Epithelial cell of prostate (primary cell): ENCODE measurements at regions not wholly inside any gene's neighbourhood (a gene's known extent, or its start where the extent isn't known, plus 50 kb on each side); places are given as distances from the start of the nearest gene placed in this dataset.

Source experiments
- DNase-seq: peaks from one replicate; pipeline ENCODE4 v3.0.0-alpha.2; 2011; ENCODE audit warnings: low read depth, low spot score
- H3K27ac ChIP-seq: fragments of 450-650 bp; 2 replicates; pipeline ENCODE4 v1.5.1; 2017; ENCODE audit warnings: mild to moderate bottlenecking

DNA sequence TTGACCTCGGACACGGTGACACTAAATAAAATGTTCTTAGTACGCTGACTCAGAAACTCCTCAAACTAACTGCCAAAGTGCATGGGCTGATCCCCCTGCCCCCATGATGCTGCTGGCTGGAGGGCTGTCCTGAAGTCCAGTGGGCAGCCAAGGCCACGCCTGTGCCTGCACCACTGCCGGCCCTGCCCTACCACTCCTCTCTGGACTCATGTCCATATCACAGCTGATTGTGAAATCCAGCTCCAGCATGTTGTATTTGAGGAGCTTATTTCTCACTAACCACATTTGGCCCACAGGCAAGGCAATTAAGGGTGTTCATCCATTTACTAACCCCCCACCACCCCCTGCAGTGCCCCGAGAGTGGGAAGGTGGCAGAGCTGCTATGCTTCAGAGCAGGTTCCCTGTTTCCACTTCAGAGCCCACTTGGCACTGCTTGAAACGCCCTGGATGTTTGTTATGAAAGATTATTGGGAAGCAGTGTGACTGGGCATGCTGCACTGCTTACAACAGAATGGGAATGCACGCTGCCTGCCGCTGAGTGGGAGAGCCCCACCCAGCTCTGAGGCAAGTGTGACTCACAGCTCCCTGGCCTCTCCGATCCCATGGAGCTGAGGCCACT lies 114.0 kb downstream of the UQCRFS1 start:
- H3K27ac ChIP-seq = peak overlapping the region; percentile 46
- DNase-seq = peak; percentile 39

DNA sequence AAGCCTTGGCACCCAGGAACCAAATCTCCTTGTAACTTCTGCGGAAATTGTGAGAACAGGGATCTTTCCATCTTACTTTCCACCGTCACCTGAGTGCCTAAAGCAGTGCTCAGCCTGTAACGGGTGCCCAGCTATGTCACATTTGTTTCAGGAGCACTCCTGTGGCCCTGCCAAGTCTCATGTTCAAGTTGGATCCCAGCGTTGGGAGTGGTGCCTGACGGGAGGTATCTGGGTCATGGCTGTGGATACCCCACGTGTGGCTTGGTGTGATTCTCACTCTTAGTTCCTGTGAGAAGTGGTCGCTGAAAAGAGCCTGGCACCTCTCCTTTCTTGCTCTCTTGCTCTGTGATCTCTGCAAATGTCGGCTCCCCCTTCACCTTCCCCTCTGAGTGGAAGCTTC lies 114.9 kb downstream of the UQCRFS1 start:
- H3K27ac ChIP-seq = no peak overlapping the region
- no peak for DNase-seq

DNA sequence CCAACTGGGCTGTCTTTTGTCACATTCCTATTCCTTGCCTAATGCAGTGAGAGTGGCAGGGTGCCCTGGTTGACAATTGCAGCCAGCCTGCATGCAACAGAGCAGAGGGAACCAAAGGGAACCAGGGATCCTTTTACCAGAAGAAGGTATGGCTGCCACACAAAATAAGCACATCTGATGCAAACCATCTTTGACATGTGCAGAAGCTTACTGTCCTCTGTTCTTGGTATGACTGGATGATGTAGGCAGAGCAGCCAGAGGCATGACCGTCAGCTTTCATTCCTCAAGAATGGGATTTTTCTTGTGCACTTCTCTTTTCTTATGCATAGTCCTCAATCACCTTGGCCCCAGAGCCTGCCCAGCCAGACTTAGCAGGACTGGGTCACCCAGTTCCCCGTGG lies 116.1 kb downstream of the UQCRFS1 start:
- H3K27ac ChIP-seq = no peak overlapping the region
- DNase-seq = no peak

DNA sequence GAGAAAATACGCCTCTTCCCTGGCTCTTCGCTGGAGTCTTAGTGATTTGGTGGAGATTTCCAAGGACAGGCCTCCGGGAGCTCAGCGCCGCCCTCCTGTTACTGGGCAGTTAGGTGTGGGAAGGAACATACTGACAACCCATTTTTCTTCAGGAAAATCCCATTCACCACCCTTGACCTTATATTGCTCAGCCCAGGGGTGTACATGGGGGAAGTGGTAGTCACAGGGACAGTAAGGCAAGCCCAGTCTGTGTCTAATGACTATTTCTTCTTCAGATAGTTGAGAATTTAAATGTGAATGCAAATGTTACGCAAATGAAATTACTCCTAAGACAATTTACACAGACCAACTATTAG lies 119.4 kb downstream of the UQCRFS1 start:
- no peak for DNase-seq

DNA sequence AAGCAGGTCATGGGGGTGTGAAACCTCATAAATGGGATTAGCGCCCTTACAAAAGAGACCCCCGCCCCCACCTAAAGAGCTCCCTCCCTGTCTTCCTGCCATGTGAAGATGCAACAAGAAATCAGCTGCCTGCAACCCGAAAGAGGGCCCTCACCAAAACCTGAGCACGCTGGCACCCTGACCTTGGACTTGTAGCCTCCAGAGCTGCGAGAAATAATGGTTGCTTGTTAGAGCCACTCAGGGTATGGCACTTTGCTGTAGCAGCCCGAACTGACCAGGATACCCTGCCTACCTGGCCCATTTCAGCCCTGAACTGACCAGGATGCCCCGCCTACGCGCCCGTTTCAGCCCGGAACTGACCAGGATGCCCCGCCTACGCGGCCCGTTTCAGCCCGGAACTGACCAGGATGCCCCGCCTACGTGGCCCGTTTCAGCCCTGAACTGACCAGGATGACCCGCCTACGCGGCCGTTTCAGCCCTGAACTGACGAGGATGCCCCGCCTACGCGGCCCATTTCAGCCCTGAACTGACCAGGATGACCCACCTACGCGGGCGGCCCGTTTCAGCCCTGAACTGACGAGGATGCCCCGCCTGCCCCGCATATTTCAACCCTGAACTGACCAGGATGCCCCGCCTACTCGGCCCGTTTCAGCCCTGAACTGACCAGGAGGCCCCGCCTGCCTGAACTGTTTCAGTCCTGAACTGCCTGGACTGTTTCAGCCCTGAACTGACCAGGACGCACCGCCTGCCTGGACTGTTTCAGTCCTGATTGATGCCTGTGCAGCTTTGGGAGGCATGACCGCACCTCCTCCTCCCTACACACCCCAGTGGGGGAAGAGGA lies 120.0 kb downstream of the UQCRFS1 start:
- DNase-seq = no peak
- H3K27ac ChIP-seq = no peak overlapping the region

More for the DNA sequence above, 119.4 kb downstream of the UQCRFS1 start:
- no peak overlapping the region for H3K27ac ChIP-seq

DNA sequence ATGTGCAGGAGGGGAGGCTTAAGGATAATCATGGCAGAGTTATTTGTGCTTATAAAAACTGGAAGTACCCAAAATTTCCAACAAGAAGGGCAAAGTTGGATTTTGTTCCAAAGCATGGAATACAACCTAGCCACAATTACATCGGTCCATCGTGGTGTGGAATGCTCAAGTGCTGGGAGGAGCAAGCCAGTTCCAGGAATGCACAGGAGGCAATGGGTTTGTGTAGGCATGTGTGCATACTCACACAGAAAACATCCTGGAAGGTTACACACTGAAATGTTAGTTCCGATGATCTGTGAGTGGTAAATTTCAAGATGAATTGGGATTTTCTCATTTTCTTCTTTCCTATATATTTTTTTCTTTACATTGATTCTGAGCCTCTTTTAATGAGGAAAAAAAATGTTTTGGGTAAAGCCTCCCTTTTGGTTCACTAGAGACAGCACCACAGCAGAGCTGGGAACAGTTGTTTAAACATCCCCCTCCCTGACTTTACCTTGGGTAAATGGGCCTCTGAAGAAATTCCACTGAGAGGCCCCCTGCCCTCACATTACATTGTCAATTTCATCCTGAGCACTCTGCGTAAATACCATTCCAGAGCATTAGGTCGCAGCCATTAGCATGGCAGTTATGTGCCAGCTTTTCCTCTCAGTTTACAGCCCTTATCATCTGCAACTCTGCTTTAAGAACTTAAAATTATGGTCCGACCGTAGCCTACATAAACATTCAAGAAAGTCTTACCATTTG lies 122.0 kb downstream of the UQCRFS1 start:
- H3K27ac ChIP-seq = no peak overlapping the region
- no peak for DNase-seq

DNA sequence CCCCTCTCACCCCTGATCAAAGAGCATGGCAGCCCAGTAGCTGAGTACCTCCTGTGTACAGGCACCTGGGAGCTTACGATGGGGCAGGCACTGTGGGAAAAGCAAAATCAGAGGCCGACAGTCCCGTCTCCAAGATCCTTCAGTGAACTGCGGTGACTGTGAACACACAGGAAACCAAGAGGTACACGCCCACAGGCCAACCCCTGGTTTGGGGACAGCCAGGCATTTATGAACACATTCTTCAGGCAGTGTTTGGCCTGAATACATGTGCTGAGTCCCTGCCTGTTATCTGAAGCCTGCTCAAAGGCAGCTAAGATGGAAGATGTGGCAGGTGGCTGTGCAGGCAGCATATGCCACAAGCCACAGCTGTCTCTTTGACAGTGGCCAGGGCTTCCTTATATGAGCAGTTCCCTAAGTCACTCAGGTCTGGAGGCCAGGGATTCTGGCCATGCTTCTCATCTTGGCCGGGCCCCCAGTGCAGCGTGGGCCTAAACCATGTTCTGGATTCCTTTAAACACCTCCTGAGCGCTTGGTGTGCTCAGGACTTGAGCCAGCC lies 123.6 kb downstream of the UQCRFS1 start:
- no peak overlapping the region for H3K27ac ChIP-seq
- no peak for DNase-seq

DNA sequence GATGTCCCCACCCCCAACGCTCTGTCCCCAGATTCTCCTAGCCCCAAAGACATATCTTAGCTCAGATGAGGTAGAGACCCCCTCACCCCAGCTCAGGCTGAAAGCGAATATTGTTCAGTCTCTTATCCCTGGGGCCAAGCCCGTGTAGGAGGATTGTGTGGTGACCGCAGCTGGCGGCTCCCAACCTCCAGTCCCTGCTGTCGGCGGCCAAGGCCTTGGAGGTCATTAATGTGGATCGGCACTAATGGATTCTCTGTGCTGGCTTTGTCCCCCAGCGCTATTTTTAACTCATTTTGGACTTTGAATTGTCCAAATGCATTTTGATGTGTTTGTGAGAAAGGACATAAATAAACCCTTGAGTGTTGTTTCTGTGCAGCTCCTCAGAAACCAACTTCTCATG lies 124.2 kb downstream of the UQCRFS1 start:
- no peak overlapping the region for H3K27ac ChIP-seq
- no peak for DNase-seq

DNA sequence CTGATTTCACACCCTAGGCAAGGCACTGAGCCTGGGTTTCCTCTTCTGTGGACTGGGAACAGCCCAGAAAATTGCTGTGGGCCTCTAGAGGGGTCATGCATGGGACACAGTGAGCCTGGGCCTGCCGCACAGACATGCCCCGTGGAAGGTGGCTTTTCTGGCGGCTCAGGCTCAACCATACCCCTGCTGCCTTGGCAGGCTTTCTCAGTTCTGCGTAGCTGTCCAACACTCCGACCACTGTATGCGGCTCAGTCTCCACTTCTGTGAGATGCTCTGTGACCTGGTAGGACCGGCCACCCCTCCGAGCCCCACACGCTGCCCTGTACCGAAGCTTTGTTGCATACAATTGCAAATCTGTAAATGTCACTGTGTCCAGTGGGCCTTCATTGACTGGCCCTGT lies 126.3 kb downstream of the UQCRFS1 start:
- DNase-seq = no peak
- no peak overlapping the region for H3K27ac ChIP-seq

DNA sequence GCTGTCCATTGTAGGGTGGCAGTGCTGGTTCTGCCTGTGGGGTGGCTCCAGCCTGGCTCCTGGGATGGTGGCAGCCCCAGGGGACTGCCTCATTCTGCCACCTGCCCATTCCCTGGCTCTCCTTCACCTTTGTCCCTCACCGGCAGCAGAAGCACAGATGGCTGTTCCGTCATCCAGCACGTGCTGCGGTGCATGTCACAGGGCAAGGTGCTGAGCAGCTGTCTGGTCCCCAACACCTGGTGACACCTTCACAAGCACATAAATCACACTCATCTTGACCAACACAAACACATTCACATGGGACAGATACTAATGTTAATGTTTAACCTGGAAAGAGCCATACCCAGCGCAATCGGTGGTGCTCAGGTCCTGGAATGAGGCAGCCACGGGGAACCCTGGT lies 126.8 kb downstream of the UQCRFS1 start:
- H3K27ac ChIP-seq = no peak overlapping the region
- no peak for DNase-seq

DNA sequence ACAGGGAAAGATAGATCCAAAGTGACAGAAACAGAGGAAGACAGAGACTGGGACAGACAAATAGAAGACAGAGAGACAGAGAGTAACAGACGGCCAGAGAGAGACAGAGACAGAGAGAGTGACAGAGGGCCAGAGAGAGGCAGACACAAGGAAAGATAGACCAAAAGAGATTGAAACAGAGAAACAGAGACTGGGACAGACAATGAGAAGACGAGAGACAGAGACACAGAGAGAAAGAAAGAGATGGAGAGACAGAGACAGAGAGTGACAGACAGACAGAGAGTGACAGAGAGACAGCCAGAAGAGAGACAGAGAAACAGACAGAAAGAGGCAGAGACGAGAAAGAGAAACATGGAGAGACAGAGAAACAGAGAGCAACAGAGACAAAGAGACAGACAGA lies 127.3 kb downstream of the UQCRFS1 start:
- no peak for DNase-seq
- no peak overlapping the region for H3K27ac ChIP-seq

DNA sequence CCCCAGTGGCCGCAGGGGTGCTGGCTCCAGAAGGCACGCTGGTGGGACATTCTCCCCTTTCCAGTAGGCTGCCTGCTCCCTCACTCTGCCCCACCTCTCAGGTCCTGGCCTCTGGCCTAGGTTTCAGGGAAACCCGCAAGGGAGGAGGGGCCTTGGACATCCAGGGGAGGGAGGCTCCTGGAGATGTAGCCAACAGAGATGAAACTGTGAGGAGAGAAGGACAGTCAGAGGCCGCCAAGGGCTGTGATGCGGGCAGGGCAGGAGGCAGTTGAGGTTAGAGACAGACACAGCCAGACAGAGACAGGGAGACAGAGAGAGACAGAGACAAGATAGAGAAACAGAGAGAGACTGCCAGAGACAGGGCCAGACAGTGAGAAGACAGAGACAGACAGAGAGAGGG lies 127.7 kb downstream of the UQCRFS1 start:
- H3K27ac ChIP-seq = no peak overlapping the region

DNA sequence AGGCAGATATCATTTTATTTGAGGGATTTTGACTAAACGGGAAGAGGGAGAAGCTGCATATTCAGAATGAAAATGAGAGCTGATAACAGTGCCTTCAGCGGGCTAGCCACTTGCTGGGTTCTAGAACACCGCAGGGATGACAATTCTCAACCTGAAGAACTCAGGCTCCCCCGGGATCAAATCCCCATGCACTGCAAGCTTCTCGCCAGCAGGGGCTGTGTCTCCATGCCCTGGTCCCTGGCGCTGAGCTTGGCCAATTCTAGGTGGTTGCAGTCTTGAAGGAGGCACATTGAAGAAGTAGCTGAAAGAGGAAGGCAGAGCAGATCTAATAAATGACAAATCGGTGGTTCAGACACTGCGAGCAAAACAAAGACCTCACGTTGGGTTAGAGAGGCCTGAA lies 128.7 kb downstream of the UQCRFS1 start:
- DNase-seq = no peak
- no peak overlapping the region for H3K27ac ChIP-seq

More for the DNA sequence above, 127.7 kb downstream of the UQCRFS1 start:
- no peak for DNase-seq

DNA sequence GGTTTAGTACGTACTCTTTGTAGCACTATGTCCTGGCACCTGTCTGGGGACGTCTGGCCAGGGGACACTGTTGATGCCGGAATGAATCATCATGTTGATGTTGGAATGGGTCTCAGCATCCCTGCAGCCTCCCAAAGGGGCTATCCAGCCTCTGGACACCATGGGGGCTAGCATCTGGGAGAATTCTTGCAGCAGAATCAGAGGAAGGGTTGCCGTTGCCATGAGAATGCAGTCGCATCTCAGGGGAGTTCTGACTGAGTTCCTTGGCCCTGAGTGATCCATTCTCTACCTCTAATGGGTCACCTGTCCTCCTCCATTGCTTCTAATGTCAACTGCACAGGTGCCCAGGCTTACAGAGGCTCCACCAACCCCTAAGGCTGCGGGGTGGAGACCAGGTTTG lies 129.1 kb downstream of the UQCRFS1 start:
- H3K27ac ChIP-seq = no peak overlapping the region
- no peak for DNase-seq

DNA sequence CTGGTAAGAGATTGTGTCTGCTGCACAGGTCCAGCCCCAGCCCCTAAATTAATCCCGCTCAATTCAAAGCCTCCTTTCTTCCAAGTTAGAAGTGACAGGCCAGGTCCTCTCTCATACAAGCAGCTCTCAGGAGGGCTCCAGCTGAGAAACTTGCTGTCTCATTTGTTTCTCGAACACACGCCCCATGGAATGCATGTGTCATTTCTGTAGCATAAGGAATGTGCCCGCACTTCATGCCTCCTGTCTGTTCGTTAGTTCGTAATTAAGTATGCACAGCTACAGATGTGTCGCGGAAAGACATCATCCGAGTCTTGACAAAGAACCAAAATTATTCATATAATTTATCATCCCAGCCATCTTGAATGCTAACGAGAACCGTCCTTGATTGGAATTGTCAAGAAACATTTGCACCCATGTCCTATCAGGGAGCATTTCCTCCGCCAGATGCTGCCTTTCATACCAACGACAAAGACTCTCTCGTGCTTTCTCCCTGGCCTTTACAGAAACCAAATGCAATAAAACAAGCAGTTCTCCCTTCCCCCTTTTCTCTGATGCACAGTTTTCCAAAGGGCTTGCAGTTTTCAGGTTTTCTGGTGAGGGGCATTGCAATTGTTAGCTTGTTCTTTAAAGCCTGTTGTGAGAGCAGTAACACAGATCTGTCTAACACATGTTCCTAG lies 133.5 kb downstream of the UQCRFS1 start:
- no peak for DNase-seq

DNA sequence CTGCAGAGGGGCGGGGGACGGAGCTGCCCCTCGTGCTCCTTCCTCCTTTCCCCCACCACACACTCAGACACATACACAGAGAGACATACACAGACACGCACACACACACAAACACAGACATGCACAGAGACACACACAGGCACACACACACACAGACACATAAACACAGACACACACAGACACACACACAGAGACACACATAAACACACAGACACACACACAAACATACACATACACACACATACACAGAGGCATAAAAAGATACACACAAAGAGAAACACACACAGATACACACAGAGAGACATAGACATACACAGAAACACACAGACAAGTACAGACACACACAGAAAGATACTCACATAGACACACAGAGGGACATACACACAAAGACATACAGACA lies 136.0 kb downstream of the UQCRFS1 start:
- H3K27ac ChIP-seq = no peak overlapping the region
- DNase-seq = no peak

More for the DNA sequence above, 133.5 kb downstream of the UQCRFS1 start:
- no peak overlapping the region for H3K27ac ChIP-seq

DNA sequence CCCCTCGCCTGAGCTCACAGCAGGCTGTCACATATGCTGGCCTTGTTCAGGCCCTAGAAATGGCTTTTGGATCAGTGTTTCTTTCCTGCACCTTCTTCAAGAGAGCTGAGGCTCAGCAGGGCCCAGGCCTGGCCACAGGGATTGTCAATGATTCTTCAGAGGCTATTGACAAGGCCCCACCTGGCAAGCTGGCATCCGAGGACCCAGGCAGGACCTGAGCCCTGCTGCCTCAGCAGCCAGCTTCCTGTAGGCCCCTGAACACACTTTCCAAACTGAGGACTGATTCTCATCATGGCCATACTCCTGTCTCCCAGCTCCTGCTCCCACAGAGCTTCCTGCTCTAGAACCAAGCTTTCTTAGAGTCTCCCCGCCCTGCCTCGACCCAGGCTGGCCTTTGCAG lies 136.8 kb downstream of the UQCRFS1 start:
- no peak overlapping the region for H3K27ac ChIP-seq
- no peak for DNase-seq

DNA sequence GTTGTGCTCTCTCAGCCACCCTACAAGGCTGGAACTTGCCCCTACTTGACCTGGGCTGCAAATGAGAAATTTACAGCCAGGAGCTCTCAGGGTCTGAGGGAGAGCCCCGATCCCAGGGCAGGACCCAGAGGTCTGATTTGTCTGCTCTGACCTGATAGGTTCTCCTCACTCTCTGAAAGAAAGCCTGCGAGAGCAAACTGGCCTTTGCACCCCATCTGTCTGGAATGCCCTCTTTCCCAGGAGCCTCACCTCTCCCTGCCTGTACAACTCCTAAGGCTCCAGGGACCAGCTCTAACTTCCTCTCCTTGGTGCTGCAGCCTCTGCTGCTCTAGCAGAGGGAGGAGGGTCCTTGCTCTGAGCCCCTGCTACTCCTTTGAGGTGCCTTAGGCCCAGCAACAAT lies 137.8 kb downstream of the UQCRFS1 start:
- no peak overlapping the region for H3K27ac ChIP-seq

DNA sequence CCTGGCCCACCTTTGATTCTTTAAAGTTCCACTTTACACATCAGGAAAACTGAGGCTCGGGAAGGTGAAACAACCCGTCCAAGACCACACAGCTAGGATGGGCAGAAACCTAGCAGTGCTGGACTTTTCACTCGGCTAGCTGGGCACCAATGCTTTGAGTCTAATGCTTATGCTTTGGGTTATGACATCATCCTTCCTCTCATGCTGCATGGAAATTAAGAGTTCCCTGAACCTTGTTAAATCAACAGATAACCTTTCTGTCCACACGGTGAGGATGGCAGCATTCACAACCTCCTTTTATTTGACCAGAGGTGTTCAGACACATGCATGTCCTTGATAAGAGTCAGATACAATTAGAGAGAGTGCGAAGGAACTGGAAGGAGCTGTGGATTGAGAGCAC lies 138.4 kb downstream of the UQCRFS1 start:
- H3K27ac ChIP-seq = no peak overlapping the region
- no peak for DNase-seq

More for the DNA sequence above, 137.8 kb downstream of the UQCRFS1 start:
- no peak for DNase-seq

DNA sequence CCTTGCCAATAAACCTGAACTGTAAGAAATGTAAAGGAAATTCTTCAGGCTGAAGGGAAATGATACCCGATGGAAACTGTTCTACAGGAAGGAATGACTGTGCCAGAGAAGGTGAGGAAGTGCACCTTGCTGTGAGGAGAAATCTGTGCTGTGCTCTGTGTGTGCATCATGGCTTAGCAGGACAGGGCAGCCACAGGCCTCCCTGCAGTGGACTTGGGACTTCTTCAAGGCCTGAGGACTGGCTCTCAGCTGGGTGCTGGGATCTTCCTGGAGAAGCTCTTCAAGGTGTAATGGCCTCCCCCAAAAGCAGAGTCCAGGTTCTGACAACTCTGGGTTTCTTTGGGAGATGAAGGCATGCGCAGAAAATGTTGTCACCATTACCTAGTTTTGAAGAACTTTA lies 145.1 kb downstream of the UQCRFS1 start:
- no peak overlapping the region for H3K27ac ChIP-seq
- DNase-seq = no peak
